HEK293 (cell line): ENCODE measurements at regions not wholly inside any gene's neighbourhood (a gene's known extent, or its start where the extent isn't known, plus 50 kb on each side); places are given as distances from the start of the nearest gene placed in this dataset.

Experiments used
- CTCF ChIA-PET: fragments of 350-600 bp; formaldehyde crosslinking; extraction: SDS; loops from one replicate; lab custom pipeline; 2021; ENCODE audit warnings: antibody characterized with exemption; lab: Yijun Ruan, JAX
- POLR2A ChIA-PET: fragments of 300-600 bp; formaldehyde crosslinking; extraction: SDS; loops from one replicate; lab custom pipeline; 2020; ENCODE audit warnings: antibody characterized with exemption, inconsistent platforms; lab: Yijun Ruan, JAX
- H3K27ac ChIP-seq: fragments of 200-500 bp; sonication (Bioruptor generic); 2 replicates; pipeline ENCODE4 v1.5.1; 2014; ENCODE audit warnings: low read depth, low read length, control low read depth, inconsistent platforms; ENCODE audit errors: extremely low read depth
- H3K36me3 ChIP-seq, 2 experiments: fragments of 200-500 bp in 1 of 2; sonication (Bioruptor generic) in 1 of 2; 1 replicate in 1 of 2; 2 replicates in 1 of 2; pipeline ENCODE4 v1.5.1; 2014 to 2017; ENCODE audit warnings: inconsistent platforms in 2 of 2, low read length in 2 of 2; ENCODE audit not compliant: control insufficient read depth in 2 of 2, insufficient read depth in 1 of 2
- H3K4me1 ChIP-seq: fragments of 200-500 bp; sonication (Bioruptor generic); 2 replicates; pipeline ENCODE4 v1.5.1; 2014; ENCODE audit warnings: mild to moderate bottlenecking, low read length, inconsistent platforms; ENCODE audit not compliant: control insufficient read depth, insufficient read depth
- H3K4me3 ChIP-seq: 2 replicates; pipeline ENCODE4 v1.5.1; 2011; ENCODE audit warnings: low read depth, mild to moderate bottlenecking, control low read depth, low read length, moderate library complexity
- H3K9me3 ChIP-seq: fragments of 200-500 bp; sonication (Bioruptor generic); 2 replicates; pipeline ENCODE4 v1.5.1; 2014; ENCODE audit warnings: low read depth, low read length, inconsistent platforms; ENCODE audit not compliant: control insufficient read depth, insufficient read depth
- AEBP2 ChIP-seq: fragments of 450-650 bp; formaldehyde crosslinking; IDR thresholded peaks from 2 replicates; pipeline ENCODE4 v1.5.1; 2016; ENCODE audit warnings: missing biosample characterization, missing genetic modification characterization, borderline replicate concordance
- HOXA7 ChIP-seq: sonication (generic); formaldehyde crosslinking; IDR thresholded peaks from 2 replicates; pipeline ENCODE4 v1.8.1; 2022; ENCODE audit warnings: missing genetic modification reagents, borderline replicate concordance
- YY1 ChIP-seq: fragments of 450-650 bp; formaldehyde crosslinking; IDR thresholded peaks from 2 replicates; pipeline ENCODE4 v1.5.1; 2018; ENCODE audit warnings: missing biosample characterization, missing genetic modification characterization
- ZFP37 ChIP-seq: fragments of 450-650 bp; formaldehyde crosslinking; IDR thresholded peaks from 2 replicates; pipeline ENCODE4 v1.5.1; 2016; ENCODE audit warnings: missing biosample characterization, missing genetic modification characterization
- ZFP69B ChIP-seq: fragments of 450-650 bp; formaldehyde crosslinking; IDR thresholded peaks from 2 replicates; pipeline ENCODE4 v1.5.1; 2016; ENCODE audit warnings: missing biosample characterization, missing genetic modification characterization
- ZNF10 ChIP-seq: fragments of 450-650 bp; formaldehyde crosslinking; IDR thresholded peaks from 2 replicates; pipeline ENCODE4 v1.5.1; 2017; ENCODE audit warnings: missing biosample characterization, missing genetic modification characterization
- ZNF146 ChIP-seq: fragments of 450-650 bp; formaldehyde crosslinking; IDR thresholded peaks from 2 replicates; pipeline ENCODE4 v1.5.1; 2016; ENCODE audit warnings: missing biosample characterization, missing genetic modification characterization
- ZNF416 ChIP-seq: fragments of 450-650 bp; formaldehyde crosslinking; IDR thresholded peaks from 2 replicates; pipeline ENCODE4 v1.5.1; 2016; ENCODE audit warnings: missing biosample characterization, missing genetic modification characterization
- ZNF514 ChIP-seq: fragments of 450-650 bp; formaldehyde crosslinking; IDR thresholded peaks from 2 replicates; pipeline ENCODE4 v1.5.1; 2016; ENCODE audit warnings: missing biosample characterization, missing genetic modification characterization
- ZNF555 ChIP-seq: fragments of 450-650 bp; formaldehyde crosslinking; conservative IDR thresholded peaks from 2 replicates; pipeline ENCODE4 v1.5.1; 2017; ENCODE audit warnings: missing biosample characterization, mild to moderate bottlenecking, missing genetic modification characterization, inconsistent platforms
- ZNF560 ChIP-seq: fragments of 450-650 bp; formaldehyde crosslinking; IDR thresholded peaks from 2 replicates; pipeline ENCODE4 v1.5.1; 2017; ENCODE audit warnings: missing biosample characterization, missing genetic modification characterization, borderline replicate concordance
- ZNF561 ChIP-seq: fragments of 450-650 bp; IDR thresholded peaks from 2 replicates; pipeline ENCODE4 v1.5.1; 2018; ENCODE audit warnings: missing biosample characterization, missing genetic modification characterization, borderline replicate concordance
- ZNF626 ChIP-seq: fragments of 450-650 bp; sonication (Bioruptor Pico); formaldehyde crosslinking; IDR thresholded peaks from 2 replicates; pipeline ENCODE4 v1.5.1; 2018; ENCODE audit warnings: missing biosample characterization, missing genetic modification characterization, inconsistent platforms
- ZNF837 ChIP-seq: fragments of 450-650 bp; formaldehyde crosslinking; IDR thresholded peaks from 2 replicates; pipeline ENCODE4 v1.5.1; 2016; ENCODE audit warnings: missing biosample characterization, missing genetic modification characterization
- TF ChIP-seq, protein P1 (sequence below): fragments of 450-650 bp; formaldehyde crosslinking; IDR thresholded peaks from 2 replicates; pipeline ENCODE4 v1.5.1; 2016; ENCODE audit warnings: missing biosample characterization, missing genetic modification characterization
- TF ChIP-seq, protein P2 (sequence below): fragments of 450-650 bp; formaldehyde crosslinking; IDR thresholded peaks from 2 replicates; pipeline ENCODE4 v1.5.1; 2016; ENCODE audit warnings: missing biosample characterization, missing genetic modification characterization
- TF ChIP-seq, protein P3 (sequence below): fragments of 450-650 bp; formaldehyde crosslinking; IDR thresholded peaks from 2 replicates; pipeline ENCODE4 v1.5.1; 2017; ENCODE audit warnings: missing biosample characterization, missing genetic modification characterization
- TF ChIP-seq, protein P4 (sequence below): fragments of 450-650 bp; formaldehyde crosslinking; IDR thresholded peaks from 2 replicates; pipeline ENCODE4 v1.5.1; 2016; ENCODE audit warnings: missing biosample characterization, missing genetic modification characterization

DNA sequence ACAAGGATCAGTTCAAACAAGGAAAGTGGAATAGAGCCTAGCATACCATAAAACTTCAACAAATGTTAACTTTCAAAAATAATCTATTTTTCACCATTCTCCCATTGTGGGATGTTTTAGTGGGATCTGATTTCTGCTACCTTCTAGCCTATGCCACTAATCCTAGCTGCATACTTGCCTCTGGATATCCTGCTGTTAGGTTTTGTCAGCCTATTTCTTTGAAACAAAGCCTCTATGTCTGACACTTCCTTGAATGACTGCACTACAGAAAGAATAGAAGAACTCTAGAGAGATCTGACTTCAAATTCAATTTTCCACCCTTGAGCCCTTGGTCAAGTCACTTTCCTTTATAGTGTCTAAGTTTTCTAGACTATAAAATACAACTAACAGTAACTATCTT, 291.5 kb downstream of the PTH2R start:
- Histone ChIP-seq H3K27ac (no peak overlapping the region), H3K9me3 (no peaks in the 10 kb centered on the region), H3K36me3 (no peaks in the 10 kb centered on the region), H3K4me1 (no peaks in the 10 kb centered on the region), H3K4me3 (no peak overlapping the region)
- POLR2A ChIA-PET, result no interaction called here
- CTCF ChIA-PET, result no interaction called here
- TF ChIP-seq, protein P1, sequence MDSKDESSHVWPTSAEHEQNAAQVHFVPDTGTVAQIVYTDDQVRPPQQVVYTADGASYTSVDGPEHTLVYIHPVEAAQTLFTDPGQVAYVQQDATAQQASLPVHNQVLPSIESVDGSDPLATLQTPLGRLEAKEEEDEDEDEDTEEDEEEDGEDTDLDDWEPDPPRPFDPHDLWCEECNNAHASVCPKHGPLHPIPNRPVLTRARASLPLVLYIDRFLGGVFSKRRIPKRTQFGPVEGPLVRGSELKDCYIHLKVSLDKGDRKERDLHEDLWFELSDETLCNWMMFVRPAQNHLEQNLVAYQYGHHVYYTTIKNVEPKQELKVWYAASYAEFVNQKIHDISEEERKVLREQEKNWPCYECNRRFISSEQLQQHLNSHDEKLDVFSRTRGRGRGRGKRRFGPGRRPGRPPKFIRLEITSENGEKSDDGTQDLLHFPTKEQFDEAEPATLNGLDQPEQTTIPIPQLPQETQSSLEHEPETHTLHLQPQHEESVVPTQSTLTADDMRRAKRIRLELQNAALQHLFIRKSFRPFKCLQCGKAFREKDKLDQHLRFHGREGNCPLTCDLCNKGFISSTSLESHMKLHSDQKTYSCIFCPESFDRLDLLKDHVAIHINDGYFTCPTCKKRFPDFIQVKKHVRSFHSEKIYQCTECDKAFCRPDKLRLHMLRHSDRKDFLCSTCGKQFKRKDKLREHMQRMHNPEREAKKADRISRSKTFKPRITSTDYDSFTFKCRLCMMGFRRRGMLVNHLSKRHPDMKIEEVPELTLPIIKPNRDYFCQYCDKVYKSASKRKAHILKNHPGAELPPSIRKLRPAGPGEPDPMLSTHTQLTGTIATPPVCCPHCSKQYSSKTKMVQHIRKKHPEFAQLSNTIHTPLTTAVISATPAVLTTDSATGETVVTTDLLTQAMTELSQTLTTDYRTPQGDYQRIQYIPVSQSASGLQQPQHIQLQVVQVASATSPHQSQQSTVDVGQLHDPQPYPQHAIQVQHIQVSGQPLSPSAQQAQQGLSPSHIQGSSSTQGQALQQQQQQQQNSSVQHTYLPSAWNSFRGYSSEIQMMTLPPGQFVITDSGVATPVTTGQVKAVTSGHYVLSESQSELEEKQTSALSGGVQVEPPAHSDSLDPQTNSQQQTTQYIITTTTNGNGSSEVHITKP (tag by site-specific recombination), result no peak
- no peak for TF ChIP-seq ZNF561 (tag by site-specific recombination)
- no peak for TF ChIP-seq ZFP37 (tag by site-specific recombination)
- TF ChIP-seq, protein P2, sequence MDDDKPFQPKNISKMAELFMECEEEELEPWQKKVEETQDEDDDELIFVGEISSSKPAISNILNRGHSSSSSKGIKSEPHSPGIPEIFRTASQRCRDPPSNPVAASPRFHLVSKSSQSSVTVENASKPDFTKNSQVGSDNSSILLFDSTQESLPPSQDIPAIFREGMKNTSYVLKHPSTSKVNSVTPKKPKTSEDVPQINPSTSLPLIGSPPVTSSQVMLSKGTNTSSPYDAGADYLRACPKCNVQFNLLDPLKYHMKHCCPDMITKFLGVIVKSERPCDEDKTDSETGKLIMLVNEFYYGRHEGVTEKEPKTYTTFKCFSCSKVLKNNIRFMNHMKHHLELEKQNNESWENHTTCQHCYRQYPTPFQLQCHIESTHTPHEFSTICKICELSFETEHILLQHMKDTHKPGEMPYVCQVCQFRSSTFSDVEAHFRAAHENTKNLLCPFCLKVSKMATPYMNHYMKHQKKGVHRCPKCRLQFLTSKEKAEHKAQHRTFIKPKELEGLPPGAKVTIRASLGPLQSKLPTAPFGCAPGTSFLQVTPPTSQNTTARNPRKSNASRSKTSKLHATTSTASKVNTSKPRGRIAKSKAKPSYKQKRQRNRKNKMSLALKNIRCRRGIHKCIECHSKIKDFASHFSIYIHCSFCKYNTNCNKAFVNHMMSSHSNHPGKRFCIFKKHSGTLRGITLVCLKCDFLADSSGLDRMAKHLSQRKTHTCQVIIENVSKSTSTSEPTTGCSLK (tag by site-specific recombination), result no peak
- no peak for TF ChIP-seq ZFP69B (tag by site-specific recombination)
- TF ChIP-seq ZNF514 (tag by site-specific recombination), result no peak
- no peak for TF ChIP-seq ZNF560 (tag by site-specific recombination)
- TF ChIP-seq ZNF837 (tag by site-specific recombination), result no peak
- TF ChIP-seq, protein P3, sequence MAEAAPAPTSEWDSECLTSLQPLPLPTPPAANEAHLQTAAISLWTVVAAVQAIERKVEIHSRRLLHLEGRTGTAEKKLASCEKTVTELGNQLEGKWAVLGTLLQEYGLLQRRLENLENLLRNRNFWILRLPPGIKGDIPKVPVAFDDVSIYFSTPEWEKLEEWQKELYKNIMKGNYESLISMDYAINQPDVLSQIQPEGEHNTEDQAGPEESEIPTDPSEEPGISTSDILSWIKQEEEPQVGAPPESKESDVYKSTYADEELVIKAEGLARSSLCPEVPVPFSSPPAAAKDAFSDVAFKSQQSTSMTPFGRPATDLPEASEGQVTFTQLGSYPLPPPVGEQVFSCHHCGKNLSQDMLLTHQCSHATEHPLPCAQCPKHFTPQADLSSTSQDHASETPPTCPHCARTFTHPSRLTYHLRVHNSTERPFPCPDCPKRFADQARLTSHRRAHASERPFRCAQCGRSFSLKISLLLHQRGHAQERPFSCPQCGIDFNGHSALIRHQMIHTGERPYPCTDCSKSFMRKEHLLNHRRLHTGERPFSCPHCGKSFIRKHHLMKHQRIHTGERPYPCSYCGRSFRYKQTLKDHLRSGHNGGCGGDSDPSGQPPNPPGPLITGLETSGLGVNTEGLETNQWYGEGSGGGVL (tag by site-specific recombination), result no peak
- TF ChIP-seq ZNF10 (tag by site-specific recombination), result no peak
- no peak for TF ChIP-seq YY1 (tag by site-specific recombination)
- TF ChIP-seq AEBP2 (tag by site-specific recombination), result no peak
- TF ChIP-seq ZNF555 (tag by site-specific recombination), result no peak
- TF ChIP-seq ZNF416 (tag by site-specific recombination), result no peak
- no peak for TF ChIP-seq HOXA7 (CRISPR knock-in tag)
- no peak for TF ChIP-seq ZNF626 (tag by site-specific recombination)
- no peak for TF ChIP-seq ZNF146
- TF ChIP-seq, protein P4, sequence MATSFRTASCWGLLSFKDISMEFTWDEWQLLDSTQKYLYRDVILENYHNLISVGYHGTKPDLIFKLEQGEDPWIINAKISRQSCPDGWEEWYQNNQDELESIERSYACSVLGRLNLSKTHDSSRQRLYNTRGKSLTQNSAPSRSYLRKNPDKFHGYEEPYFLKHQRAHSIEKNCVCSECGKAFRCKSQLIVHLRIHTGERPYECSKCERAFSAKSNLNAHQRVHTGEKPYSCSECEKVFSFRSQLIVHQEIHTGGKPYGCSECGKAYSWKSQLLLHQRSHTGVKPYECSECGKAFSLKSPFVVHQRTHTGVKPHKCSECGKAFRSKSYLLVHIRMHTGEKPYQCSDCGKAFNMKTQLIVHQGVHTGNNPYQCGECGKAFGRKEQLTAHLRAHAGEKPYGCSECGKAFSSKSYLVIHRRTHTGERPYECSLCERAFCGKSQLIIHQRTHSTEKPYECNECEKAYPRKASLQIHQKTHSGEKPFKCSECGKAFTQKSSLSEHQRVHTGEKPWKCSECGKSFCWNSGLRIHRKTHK (tag by site-specific recombination), result no peak
